HepG2 (cell line): ENCODE measurements at regions not wholly inside any gene's neighbourhood (a gene's known extent, or its start where the extent isn't known, plus 50 kb on each side); places are given as distances from the start of the nearest gene placed in this dataset.

Experiments
- AGO1 ChIP-seq: fragments of 200-400 bp; formaldehyde crosslinking; IDR thresholded peaks from 2 replicates; pipeline ENCODE4 v1.6.1; 2017; ENCODE audit warnings: mild to moderate bottlenecking, low read depth, low read length, moderate library complexity; ENCODE audit not compliant: poor library complexity, severe bottlenecking
- CEBPB ChIP-seq: IDR thresholded peaks from 2 replicates; pipeline ENCODE4 v1.6.1; 2011; ENCODE audit warnings: low read depth, low read length, improper control_type of control experiment, borderline replicate concordance
- DNMT3B ChIP-seq: conservative IDR thresholded peaks from 2 replicates; pipeline ENCODE4 v1.6.1; 2016; ENCODE audit warnings: missing biosample characterization, control low read depth
- EZH2 ChIP-seq: conservative IDR thresholded peaks from 2 replicates; pipeline ENCODE4 v1.6.1; 2012; ENCODE audit warnings: mild to moderate bottlenecking, low read depth, low read length, moderate library complexity
- MATR3 ChIP-seq: sonication (generic); formaldehyde crosslinking; IDR thresholded peaks from 2 replicates; pipeline ENCODE4 v1.4.0; 2020; ENCODE audit warnings: missing genetic modification reagents
- NFIC ChIP-seq: IDR thresholded peaks from 2 replicates; pipeline ENCODE4 v1.6.1; 2012; ENCODE audit warnings: mild to moderate bottlenecking, low read length, inconsistent platforms
- POLR2A ChIP-seq, 2 experiments: IDR thresholded peaks; 2 replicates each; pipeline ENCODE4 v1.6.1; 2011; ENCODE audit warnings: low read depth in 2 of 2, low read length in 2 of 2, mild to moderate bottlenecking in 1 of 2, moderate library complexity in 1 of 2; ENCODE audit not compliant: insufficient read depth in 1 of 2
- POLR2AphosphoS2 ChIP-seq: IDR thresholded peaks from 2 replicates; pipeline ENCODE4 v1.6.1; 2011; ENCODE audit warnings: low read depth, low read length, improper control_type of control experiment
- ZNF121 ChIP-seq: sonication (generic); formaldehyde crosslinking; IDR thresholded peaks from 2 replicates; pipeline ENCODE4 v1.5.0; 2020; ENCODE audit warnings: mild to moderate bottlenecking, missing genetic modification reagents
- ZNF253 ChIP-seq: sonication (generic); formaldehyde crosslinking; IDR thresholded peaks from 2 replicates; pipeline ENCODE4 v1.8.0; 2022; ENCODE audit warnings: mild to moderate bottlenecking, missing genetic modification reagents, borderline replicate concordance
- TF ChIP-seq, protein P1 (sequence below): sonication (generic); formaldehyde crosslinking; IDR thresholded peaks from 2 replicates; pipeline ENCODE4 v1.5.1; 2020; ENCODE audit warnings: mild to moderate bottlenecking, missing genetic modification reagents, moderate library complexity
- TF ChIP-seq, protein P2 (sequence below): sonication (generic); formaldehyde crosslinking; IDR thresholded peaks from 2 replicates; pipeline ENCODE4 v1.5.0; 2020; ENCODE audit warnings: mild to moderate bottlenecking, missing genetic modification reagents, moderate library complexity
- TF ChIP-seq, protein P3 (sequence below), 2 experiments: IDR thresholded peaks; 2 replicates each; pipeline ENCODE4 v1.6.1; 2011 to 2012; ENCODE audit warnings: low read length in 2 of 2, borderline replicate concordance in 1 of 2, low read depth in 1 of 2, mild to moderate bottlenecking in 1 of 2, moderate library complexity in 1 of 2

DNA sequence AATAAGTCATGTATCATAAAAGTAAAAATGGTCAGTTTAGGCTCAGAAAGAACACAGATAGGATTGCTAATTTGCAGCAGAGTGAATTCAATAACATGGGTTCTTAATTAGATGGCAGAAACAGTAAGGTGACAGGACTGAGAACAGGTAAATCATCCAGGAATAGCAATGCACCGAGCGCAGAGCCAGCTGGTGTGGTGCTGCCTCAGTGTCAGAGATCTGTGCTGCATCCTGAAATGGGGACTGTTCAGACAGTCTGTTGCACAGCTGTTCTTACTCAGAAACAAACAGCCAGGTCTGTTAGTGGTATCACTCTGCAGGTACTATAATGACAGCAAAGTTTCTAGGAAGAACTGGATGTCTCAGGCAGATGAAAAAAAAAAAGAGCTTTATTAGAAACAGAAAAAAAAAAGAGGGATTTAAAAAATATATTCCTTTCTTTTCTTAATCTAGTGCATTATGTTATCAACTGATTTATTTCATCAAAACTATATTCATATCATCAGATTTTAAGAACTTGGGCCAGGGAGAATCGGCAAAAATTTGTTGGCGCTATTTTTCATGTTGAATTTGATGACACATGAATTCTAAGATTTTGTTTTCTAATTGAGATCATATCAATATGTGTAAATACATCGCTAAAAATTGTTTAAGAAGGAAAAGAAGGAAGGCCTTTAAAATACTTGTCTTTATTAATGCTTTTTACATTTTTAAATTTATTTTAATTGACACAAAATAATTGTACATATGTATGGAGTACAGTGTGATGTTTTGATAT lies 501.8 kb downstream of the PRKD1 start:
- TF ChIP-seq, protein P1, sequence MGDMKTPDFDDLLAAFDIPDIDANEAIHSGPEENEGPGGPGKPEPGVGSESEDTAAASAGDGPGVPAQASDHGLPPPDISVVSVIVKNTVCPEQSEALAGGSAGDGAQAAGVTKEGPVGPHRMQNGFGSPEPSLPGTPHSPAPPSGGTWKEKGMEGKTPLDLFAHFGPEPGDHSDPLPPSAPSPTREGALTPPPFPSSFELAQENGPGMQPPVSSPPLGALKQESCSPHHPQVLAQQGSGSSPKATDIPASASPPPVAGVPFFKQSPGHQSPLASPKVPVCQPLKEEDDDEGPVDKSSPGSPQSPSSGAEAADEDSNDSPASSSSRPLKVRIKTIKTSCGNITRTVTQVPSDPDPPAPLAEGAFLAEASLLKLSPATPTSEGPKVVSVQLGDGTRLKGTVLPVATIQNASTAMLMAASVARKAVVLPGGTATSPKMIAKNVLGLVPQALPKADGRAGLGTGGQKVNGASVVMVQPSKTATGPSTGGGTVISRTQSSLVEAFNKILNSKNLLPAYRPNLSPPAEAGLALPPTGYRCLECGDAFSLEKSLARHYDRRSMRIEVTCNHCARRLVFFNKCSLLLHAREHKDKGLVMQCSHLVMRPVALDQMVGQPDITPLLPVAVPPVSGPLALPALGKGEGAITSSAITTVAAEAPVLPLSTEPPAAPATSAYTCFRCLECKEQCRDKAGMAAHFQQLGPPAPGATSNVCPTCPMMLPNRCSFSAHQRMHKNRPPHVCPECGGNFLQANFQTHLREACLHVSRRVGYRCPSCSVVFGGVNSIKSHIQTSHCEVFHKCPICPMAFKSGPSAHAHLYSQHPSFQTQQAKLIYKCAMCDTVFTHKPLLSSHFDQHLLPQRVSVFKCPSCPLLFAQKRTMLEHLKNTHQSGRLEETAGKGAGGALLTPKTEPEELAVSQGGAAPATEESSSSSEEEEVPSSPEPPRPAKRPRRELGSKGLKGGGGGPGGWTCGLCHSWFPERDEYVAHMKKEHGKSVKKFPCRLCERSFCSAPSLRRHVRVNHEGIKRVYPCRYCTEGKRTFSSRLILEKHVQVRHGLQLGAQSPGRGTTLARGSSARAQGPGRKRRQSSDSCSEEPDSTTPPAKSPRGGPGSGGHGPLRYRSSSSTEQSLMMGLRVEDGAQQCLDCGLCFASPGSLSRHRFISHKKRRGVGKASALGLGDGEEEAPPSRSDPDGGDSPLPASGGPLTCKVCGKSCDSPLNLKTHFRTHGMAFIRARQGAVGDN (CRISPR knock-in tag), result no peak
- TF ChIP-seq EZH2 (no peak), POLR2A (IDR thresholded peaks at IDR 0.05; ENCODE audit: insufficient read depth in 1 of 2, low read depth in 2 of 2, low read length in 2 of 2) (no peak), ZNF121 (CRISPR knock-in tag) (no peak), NFIC (no peak), AGO1 (no peak), ZNF253 (CRISPR knock-in tag) (no peak), MATR3 (CRISPR knock-in tag) (no peak), POLR2AphosphoS2 (no peak), DNMT3B (CRISPR knock-in tag) (no peak), CEBPB (no peak)
- TF ChIP-seq, protein P2, sequence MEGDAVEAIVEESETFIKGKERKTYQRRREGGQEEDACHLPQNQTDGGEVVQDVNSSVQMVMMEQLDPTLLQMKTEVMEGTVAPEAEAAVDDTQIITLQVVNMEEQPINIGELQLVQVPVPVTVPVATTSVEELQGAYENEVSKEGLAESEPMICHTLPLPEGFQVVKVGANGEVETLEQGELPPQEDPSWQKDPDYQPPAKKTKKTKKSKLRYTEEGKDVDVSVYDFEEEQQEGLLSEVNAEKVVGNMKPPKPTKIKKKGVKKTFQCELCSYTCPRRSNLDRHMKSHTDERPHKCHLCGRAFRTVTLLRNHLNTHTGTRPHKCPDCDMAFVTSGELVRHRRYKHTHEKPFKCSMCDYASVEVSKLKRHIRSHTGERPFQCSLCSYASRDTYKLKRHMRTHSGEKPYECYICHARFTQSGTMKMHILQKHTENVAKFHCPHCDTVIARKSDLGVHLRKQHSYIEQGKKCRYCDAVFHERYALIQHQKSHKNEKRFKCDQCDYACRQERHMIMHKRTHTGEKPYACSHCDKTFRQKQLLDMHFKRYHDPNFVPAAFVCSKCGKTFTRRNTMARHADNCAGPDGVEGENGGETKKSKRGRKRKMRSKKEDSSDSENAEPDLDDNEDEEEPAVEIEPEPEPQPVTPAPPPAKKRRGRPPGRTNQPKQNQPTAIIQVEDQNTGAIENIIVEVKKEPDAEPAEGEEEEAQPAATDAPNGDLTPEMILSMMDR (CRISPR knock-in tag), result no peak
- TF ChIP-seq, protein P3, sequence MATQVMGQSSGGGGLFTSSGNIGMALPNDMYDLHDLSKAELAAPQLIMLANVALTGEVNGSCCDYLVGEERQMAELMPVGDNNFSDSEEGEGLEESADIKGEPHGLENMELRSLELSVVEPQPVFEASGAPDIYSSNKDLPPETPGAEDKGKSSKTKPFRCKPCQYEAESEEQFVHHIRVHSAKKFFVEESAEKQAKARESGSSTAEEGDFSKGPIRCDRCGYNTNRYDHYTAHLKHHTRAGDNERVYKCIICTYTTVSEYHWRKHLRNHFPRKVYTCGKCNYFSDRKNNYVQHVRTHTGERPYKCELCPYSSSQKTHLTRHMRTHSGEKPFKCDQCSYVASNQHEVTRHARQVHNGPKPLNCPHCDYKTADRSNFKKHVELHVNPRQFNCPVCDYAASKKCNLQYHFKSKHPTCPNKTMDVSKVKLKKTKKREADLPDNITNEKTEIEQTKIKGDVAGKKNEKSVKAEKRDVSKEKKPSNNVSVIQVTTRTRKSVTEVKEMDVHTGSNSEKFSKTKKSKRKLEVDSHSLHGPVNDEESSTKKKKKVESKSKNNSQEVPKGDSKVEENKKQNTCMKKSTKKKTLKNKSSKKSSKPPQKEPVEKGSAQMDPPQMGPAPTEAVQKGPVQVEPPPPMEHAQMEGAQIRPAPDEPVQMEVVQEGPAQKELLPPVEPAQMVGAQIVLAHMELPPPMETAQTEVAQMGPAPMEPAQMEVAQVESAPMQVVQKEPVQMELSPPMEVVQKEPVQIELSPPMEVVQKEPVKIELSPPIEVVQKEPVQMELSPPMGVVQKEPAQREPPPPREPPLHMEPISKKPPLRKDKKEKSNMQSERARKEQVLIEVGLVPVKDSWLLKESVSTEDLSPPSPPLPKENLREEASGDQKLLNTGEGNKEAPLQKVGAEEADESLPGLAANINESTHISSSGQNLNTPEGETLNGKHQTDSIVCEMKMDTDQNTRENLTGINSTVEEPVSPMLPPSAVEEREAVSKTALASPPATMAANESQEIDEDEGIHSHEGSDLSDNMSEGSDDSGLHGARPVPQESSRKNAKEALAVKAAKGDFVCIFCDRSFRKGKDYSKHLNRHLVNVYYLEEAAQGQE (IDR thresholded peaks at IDR 0.05; ENCODE audit: borderline replicate concordance in 1 of 2, low read depth in 1 of 2, low read length in 2 of 2), result no peak
